CD14-positive monocyte (primary cell): ENCODE measurements at regions not wholly inside any gene's neighbourhood (a gene's known extent, or its start where the extent isn't known, plus 50 kb on each side); places are given as distances from the start of the nearest gene placed in this dataset.

Source experiments
- DNase-seq, 3 donors: peaks; one replicate each; pipeline ENCODE4 v3.0.0-alpha.2; 2011 to 2022
- H2AFZ ChIP-seq: 2 replicates; pipeline ENCODE4 v1.6.0; 2012; ENCODE audit warnings: mild to moderate bottlenecking, low read depth, low read length, inconsistent platforms; ENCODE audit not compliant: insufficient read depth, poor library complexity, severe bottlenecking
- H3K27ac ChIP-seq, 2 donors: 1 replicate in 1 of 2; 2 replicates in 1 of 2; pipeline ENCODE4 v1.5.1; 2012 to 2013; ENCODE audit warnings: low read length in 2 of 2, control low read depth in 1 of 2, inconsistent platforms in 1 of 2, low read depth in 1 of 2, mild to moderate bottlenecking in 1 of 2
- H3K27me3 ChIP-seq, 2 donors: one replicate each; pipeline versions ENCODE4 v1.6.0 to v1.6.1; 2011 to 2013; ENCODE audit warnings: low read length in 2 of 2; ENCODE audit not compliant: control insufficient read depth in 2 of 2, insufficient read depth in 2 of 2
- H3K36me3 ChIP-seq, 2 donors: replicated peaks in 1 of 2; 1 replicate in 1 of 2; 2 replicates in 1 of 2; pipeline versions ENCODE4 v1.5.1 to v1.6.1; 2012 to 2013; ENCODE audit warnings: low read length in 2 of 2, control low read depth in 1 of 2, inconsistent platforms in 1 of 2, mild to moderate bottlenecking in 1 of 2; ENCODE audit not compliant: insufficient read depth in 2 of 2, control insufficient read depth in 1 of 2
- H3K4me1 ChIP-seq, 2 donors: 1 replicate in 1 of 2; 2 replicates in 1 of 2; pipeline versions ENCODE4 v1.5.1 to v1.6.1; 2012 to 2013; ENCODE audit warnings: low read length in 2 of 2, control low read depth in 1 of 2, inconsistent platforms in 1 of 2, mild to moderate bottlenecking in 1 of 2, moderate library complexity in 1 of 2; ENCODE audit not compliant: insufficient read depth in 2 of 2, control insufficient read depth in 1 of 2
- H3K4me2 ChIP-seq: replicated peaks from 2 replicates; pipeline ENCODE3; 2012; ENCODE audit warnings: low read length, moderate library complexity, mild to moderate bottlenecking; ENCODE audit not compliant: poor library complexity, severe bottlenecking; ENCODE audit errors: extremely low read depth
- H3K4me3 ChIP-seq, 3 experiments: fragments of 200-600 bp in 1 of 3; sonication (generic) in 1 of 3; replicated peaks in 1 of 3; 1 replicate in 2 of 3; 2 replicates in 1 of 3; pipeline ENCODE4 v1.5.1; 2011 to 2013; ENCODE audit warnings: low read length in 3 of 3, mild to moderate bottlenecking in 3 of 3, control low read depth in 2 of 3, low read depth in 2 of 3, inconsistent platforms in 1 of 3, moderate library complexity in 1 of 3
- H3K79me2 ChIP-seq: 2 replicates; pipeline ENCODE4 v1.6.0; 2012; ENCODE audit warnings: mild to moderate bottlenecking, control low read depth, inconsistent platforms, low read length, moderate library complexity; ENCODE audit not compliant: insufficient read depth
- H3K9ac ChIP-seq: 2 replicates; pipeline ENCODE4 v1.6.0; 2017; ENCODE audit warnings: low read length, mild to moderate bottlenecking; ENCODE audit not compliant: insufficient read depth, poor library complexity, severe bottlenecking
- H3K9me3 ChIP-seq, 2 donors: replicated peaks in 1 of 2; 1 replicate in 1 of 2; 2 replicates in 1 of 2; pipeline versions ENCODE4 v1.5.1 to v1.6.1; 2012 to 2013; ENCODE audit warnings: low read length in 2 of 2, control low read depth in 1 of 2; ENCODE audit not compliant: control insufficient read depth in 1 of 2, insufficient read depth in 1 of 2
- H4K20me1 ChIP-seq: 2 replicates; pipeline ENCODE4 v1.6.0; 2012; ENCODE audit warnings: mild to moderate bottlenecking, low read length, control low read depth, moderate library complexity; ENCODE audit not compliant: insufficient read depth
- H3K27ac Mint-ChIP-seq, 7 donors: one replicate each; pipeline ENCODE4 v1.8.0; 2020; ENCODE audit warnings: mild to moderate bottlenecking in 7 of 7, mixed read lengths in 7 of 7, moderate library complexity in 6 of 7, inconsistent platforms in 2 of 7
- H3K27me3 Mint-ChIP-seq, 3 donors: one replicate each; pipeline ENCODE4 v1.8.0; 2021 to 2022; ENCODE audit warnings: low read depth in 3 of 3, mild to moderate bottlenecking in 3 of 3, mixed read lengths in 3 of 3, moderate library complexity in 3 of 3, inconsistent platforms in 1 of 3
- H3K36me3 Mint-ChIP-seq, 2 donors: one replicate each; pipeline ENCODE4 v1.8.0; 2020; ENCODE audit warnings: mixed read lengths in 2 of 2, inconsistent platforms in 1 of 2, mild to moderate bottlenecking in 1 of 2
- H3K4me1 Mint-ChIP-seq: one replicate; pipeline ENCODE4 v1.8.0; 2020; ENCODE audit warnings: mild to moderate bottlenecking, mixed read lengths
- H3K4me3 Mint-ChIP-seq, 2 donors: one replicate each; pipeline ENCODE4 v1.8.0; 2020; ENCODE audit warnings: mild to moderate bottlenecking in 2 of 2, mixed read lengths in 2 of 2, moderate library complexity in 1 of 2
- H3K9me3 Mint-ChIP-seq, 7 donors: one replicate each; pipeline ENCODE4 v1.8.0; 2020 to 2022; ENCODE audit warnings: mixed read lengths in 7 of 7, mild to moderate bottlenecking in 6 of 7, moderate library complexity in 6 of 7, inconsistent platforms in 2 of 7
- CTCF ChIP-seq: fragments of 200-600 bp; IDR thresholded peaks from one replicate; pipeline ENCODE4 v1.8.0; 2022; ENCODE audit warnings: antibody characterized with exemption, mild to moderate bottlenecking
- WGBS: methylation state at CpG from one replicate; pipeline ENCODE4 v1.1.5; 2013; ENCODE audit warnings: missing lambda C conversion rate; ENCODE audit not compliant: insufficient coverage; 5-methylcytosine and 5-hydroxymethylcytosine counted together
- intact Hi-C, 2 donors: fragments of 100-400 bp; cut with micrococcal nuclease; formaldehyde crosslinking; loops; one replicate each; pipeline versions ENCODE4 v1.15.0 to v1.15.1; 2023

GRCh38 chr5:8550921-8551320, 682.0 kb downstream of the MTRR start:
- TF ChIP-seq CTCF = no peak
- WGBS = 80% methylated on average over 1 of the region's 4 CpGs
- no peaks in the 10 kb centered on the region for H3K36me3 Mint-ChIP-seq
- Histone ChIP-seq H3K79me2 (no peaks in the 10 kb centered on the region), H3K27me3 (no peaks in the 10 kb centered on the region), H3K9ac (no peak overlapping the region), H3K36me3 (no peaks in the 10 kb centered on the region), H3K9me3 (peaks cover 4 to 6% of the 10 kb centered on the region in 2 donors), H3K4me3 (no peak overlapping the region), H2AFZ (no peak overlapping the region), H3K4me1 (no peaks in the 10 kb centered on the region), H3K27ac (no peak overlapping the region), H3K4me2 (no peak overlapping the region), H4K20me1 (no peaks in the 10 kb centered on the region)
- no peak for DNase-seq
- H3K27ac Mint-ChIP-seq = no peak overlapping the region
- peaks cover 2 to 13% (median 7%) of the 10 kb centered on the region in 7 donors for H3K9me3 Mint-ChIP-seq
- no peak overlapping the region for H3K4me3 Mint-ChIP-seq
- intact Hi-C loops = no loop called here
- peaks cover 0 to 3% (median 0%) of the 10 kb centered on the region in 3 donors for H3K27me3 Mint-ChIP-seq
- no peaks in the 10 kb centered on the region for H3K4me1 Mint-ChIP-seq

DNA sequence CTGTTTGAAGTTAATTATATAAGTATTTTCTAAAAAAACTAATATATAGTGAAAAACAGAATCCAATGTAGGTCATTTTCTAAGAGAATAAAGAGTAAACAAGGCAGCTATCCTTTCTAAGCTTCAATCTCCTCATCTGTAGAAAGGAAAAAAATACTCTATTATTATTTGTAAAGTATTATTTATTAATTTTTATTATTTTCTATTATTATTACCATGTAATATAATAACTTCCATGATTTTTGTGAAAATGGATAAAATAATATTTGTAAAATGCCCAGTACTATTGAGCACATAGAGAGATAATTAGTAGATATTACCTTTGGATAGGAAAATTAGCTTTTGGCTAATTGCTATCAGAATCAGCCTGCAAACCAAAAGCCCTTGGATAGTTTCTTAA, 684.4 kb downstream of the MTRR start:
- Histone ChIP-seq H4K20me1 (no peaks in the 10 kb centered on the region), H3K9ac (no peak overlapping the region), H3K79me2 (no peaks in the 10 kb centered on the region), H3K4me2 (no peak overlapping the region), H3K9me3 (peaks cover 4 to 6% of the 10 kb centered on the region in 2 donors), H2AFZ (no peak overlapping the region), H3K27ac (no peak overlapping the region), H3K27me3 (no peaks in the 10 kb centered on the region), H3K4me1 (no peaks in the 10 kb centered on the region), H3K4me3 (no peak overlapping the region), H3K36me3 (no peaks in the 10 kb centered on the region)
- DNase-seq = no peak
- Mint-ChIP-seq H3K4me1 (no peaks in the 10 kb centered on the region), H3K36me3 (no peaks in the 10 kb centered on the region), H3K27ac (no peak overlapping the region), H3K4me3 (no peak overlapping the region), H3K9me3 (peaks cover 2 to 14% (median 6%) of the 10 kb centered on the region in 7 donors), H3K27me3 (peaks cover 0 to 2% (median 0%) of the 10 kb centered on the region in 3 donors)
- intact Hi-C loops = no loop called here
- TF ChIP-seq CTCF = no peak
